ENCODE measurements at regions not wholly inside any gene's neighbourhood (a gene's known extent, or its start where the extent isn't known, plus 50 kb on each side); places are given as distances from the start of the nearest gene placed in this dataset.

DNA sequence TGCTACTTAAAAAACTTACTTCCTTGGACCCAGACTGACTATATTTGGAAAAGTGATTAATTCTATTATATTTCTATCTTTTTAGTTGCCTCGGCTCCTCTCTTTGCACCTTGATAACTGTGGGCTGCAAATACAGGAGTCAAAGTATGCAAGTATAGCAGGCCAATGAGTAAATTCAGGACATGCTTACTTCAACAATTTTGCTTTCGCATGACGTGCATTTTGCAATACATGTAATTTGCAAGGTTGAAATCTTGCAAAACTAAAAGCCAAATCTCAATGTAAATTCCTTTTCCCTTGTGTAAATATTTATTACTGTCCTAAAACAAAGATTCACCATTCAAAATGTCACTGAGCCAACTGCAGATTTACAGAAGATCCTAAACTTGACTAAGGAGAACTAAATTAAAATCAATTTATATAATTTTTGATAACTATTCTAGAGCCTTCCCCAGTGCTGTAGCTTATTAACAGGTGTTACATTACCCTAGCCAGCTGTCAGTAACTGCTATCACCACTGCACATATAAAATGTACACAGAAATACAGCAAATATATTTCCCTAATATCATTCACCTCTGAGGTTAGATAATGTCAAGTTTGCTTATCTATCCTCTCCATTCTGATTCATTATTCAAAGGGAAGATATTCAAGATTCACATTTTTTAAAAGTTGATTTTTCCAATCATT, 1069.5 kb downstream of the TRHDE start:
- DNase-seq = no peak
- Histone ChIP-seq H3K36me3 (replicated peaks) (no peaks in the 10 kb centered on the region), H3K27ac (no peak overlapping the region), H3K4me3 (ENCODE audit: low read depth, low read length) (no peak overlapping the region), H3K27me3 (replicated peaks) (no peaks in the 10 kb centered on the region)
- TF ChIP-seq, protein P1, sequence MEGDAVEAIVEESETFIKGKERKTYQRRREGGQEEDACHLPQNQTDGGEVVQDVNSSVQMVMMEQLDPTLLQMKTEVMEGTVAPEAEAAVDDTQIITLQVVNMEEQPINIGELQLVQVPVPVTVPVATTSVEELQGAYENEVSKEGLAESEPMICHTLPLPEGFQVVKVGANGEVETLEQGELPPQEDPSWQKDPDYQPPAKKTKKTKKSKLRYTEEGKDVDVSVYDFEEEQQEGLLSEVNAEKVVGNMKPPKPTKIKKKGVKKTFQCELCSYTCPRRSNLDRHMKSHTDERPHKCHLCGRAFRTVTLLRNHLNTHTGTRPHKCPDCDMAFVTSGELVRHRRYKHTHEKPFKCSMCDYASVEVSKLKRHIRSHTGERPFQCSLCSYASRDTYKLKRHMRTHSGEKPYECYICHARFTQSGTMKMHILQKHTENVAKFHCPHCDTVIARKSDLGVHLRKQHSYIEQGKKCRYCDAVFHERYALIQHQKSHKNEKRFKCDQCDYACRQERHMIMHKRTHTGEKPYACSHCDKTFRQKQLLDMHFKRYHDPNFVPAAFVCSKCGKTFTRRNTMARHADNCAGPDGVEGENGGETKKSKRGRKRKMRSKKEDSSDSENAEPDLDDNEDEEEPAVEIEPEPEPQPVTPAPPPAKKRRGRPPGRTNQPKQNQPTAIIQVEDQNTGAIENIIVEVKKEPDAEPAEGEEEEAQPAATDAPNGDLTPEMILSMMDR (IDR thresholded peaks at IDR 0.05; ENCODE audit: low read depth, low read length, missing control alignments) = no peak
- in situ Hi-C loops (cut with HindIII; ENCODE audit: low pct_ligation_motif_present, low sequenced_read_pairs) = no loop called here

DNA sequence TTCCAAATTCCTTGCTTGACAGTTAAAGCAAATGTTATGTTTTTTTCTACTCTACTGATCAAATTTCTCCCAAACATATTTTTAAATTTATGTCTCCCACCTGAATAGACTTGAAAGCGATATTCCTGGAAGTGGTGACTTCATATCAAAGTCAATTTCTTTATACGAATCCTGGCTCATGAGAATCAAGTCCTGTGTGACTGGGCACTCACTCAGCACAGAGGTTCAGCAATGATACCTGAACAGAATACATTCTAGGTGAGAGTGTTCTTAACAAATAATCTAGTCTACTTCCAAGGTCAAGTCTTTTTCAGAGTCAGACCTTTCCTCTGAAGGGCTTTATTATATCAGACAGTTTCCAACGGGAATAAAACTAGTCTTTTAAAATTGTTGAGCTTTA, 1070.6 kb downstream of the TRHDE start:
- in situ Hi-C loops (cut with HindIII; ENCODE audit: low pct_ligation_motif_present, low sequenced_read_pairs) = no loop called here
- no peak overlapping the region for H3K27ac ChIP-seq
- H3K36me3 ChIP-seq (replicated peaks) = no peaks in the 10 kb centered on the region
- DNase-seq = no peak
- H3K27me3 ChIP-seq (replicated peaks) = no peaks in the 10 kb centered on the region
- TF ChIP-seq, protein P1 (IDR thresholded peaks at IDR 0.05; ENCODE audit: low read depth, low read length, missing control alignments) = no peak
- no peak overlapping the region for H3K4me3 ChIP-seq (ENCODE audit: low read depth, low read length)

DNA sequence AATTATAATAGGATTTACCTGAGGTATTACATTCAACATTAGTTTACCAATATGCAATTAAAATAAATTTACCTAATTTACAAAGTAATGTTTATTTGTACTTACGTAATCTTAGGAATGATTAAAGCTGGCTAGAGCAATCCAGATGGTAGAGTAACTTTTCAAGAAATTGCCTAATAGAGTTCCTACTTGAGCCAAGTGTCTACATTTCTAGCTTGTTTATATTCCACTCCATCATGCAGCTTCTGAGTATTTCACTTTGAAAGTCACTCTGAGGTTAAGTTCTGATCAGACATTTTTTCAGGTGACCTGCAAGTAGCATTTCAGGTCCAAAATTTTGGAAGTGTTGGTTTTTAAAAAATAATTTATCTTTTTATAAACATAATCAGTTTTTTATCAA, 1080.7 kb downstream of the TRHDE start:
- H3K36me3 ChIP-seq (replicated peaks) = no peaks in the 10 kb centered on the region
- no peak overlapping the region for H3K4me3 ChIP-seq (ENCODE audit: low read depth, low read length)
- in situ Hi-C loops (cut with HindIII; ENCODE audit: low pct_ligation_motif_present, low sequenced_read_pairs) = no loop called here
- no peak for DNase-seq
- H3K27me3 ChIP-seq (replicated peaks) = no peaks in the 10 kb centered on the region
- no peak overlapping the region for H3K27ac ChIP-seq
- TF ChIP-seq, protein P1 (IDR thresholded peaks at IDR 0.05; ENCODE audit: low read depth, low read length, missing control alignments) = no peak

DNA sequence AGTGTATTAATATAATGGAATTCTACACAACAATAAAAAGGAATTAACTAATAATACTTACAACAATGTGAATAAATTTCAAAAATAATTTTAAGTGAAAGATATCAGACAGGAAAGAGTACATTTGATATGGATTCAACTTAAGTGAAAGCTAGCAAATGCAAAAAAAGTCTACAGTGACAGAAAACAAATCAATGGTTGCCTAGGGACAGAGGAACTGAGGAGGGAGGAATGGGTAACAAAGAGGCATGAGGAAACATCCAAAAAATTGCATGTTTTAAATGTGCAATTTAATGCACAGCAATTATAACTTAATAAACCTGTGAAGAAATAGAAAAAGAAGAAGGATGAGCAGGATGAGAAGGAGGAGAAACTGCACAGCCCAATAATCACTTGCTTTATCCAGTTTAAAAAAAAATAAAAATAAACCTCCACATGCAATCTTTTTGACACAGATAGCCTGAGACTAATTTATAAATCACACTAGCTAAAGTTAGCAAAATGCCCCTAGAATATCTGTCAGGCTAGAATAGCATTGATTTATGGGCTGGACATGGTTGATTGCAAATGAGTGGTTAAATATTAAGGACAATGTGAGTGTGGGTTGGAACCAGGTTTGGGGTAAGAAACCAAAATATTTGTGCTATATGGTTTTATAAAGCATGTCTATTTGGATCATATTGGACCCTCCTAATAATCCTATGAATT, 1089.1 kb downstream of the TRHDE start:
- no peaks in the 10 kb centered on the region for H3K36me3 ChIP-seq (replicated peaks)
- H3K27ac ChIP-seq = no peak overlapping the region
- no peak for DNase-seq
- in situ Hi-C loops (cut with HindIII; ENCODE audit: low pct_ligation_motif_present, low sequenced_read_pairs) = no loop called here
- TF ChIP-seq, protein P1 (IDR thresholded peaks at IDR 0.05; ENCODE audit: low read depth, low read length, missing control alignments) = no peak
- H3K27me3 ChIP-seq (replicated peaks) = no peaks in the 10 kb centered on the region
- no peak overlapping the region for H3K4me3 ChIP-seq (ENCODE audit: low read depth, low read length)

DNA sequence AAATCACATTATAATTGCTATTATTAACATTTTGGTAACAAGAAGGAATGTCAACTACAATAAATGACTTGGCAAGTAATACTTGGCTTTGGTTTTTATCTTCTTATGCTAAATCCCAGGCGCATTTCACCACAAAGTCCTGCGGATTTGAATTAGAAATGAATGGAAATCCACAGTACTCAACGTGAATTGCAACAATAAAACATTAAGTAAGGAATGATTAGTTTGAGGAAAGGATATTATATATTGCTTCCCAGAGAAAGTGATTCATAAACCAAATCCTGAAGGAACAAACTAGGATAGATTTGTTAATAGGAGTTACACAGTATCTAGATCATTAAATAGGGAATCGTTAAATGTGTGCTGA, 1089.7 kb downstream of the TRHDE start:
- H3K4me3 ChIP-seq (ENCODE audit: low read depth, low read length) = no peak overlapping the region
- TF ChIP-seq, protein P1 (IDR thresholded peaks at IDR 0.05; ENCODE audit: low read depth, low read length, missing control alignments) = no peak
- DNase-seq = no peak
- in situ Hi-C loops (cut with HindIII; ENCODE audit: low pct_ligation_motif_present, low sequenced_read_pairs) = no loop called here
- no peaks in the 10 kb centered on the region for H3K36me3 ChIP-seq (replicated peaks)
- H3K27me3 ChIP-seq (replicated peaks) = no peaks in the 10 kb centered on the region
- H3K27ac ChIP-seq = no peak overlapping the region

All from brain microvascular endothelial cell (primary cell).